Activated CD4-positive, CD25-positive, alpha-beta regulatory T cell (primary cell): ENCODE measurements at regions not wholly inside any gene's neighbourhood (a gene's known extent, or its start where the extent isn't known, plus 50 kb on each side); places are given as distances from the start of the nearest gene placed in this dataset.
A peak's percentile ranks its signal among the peaks of the same experiment; 100 is the strongest.

Experiments
- DNase-seq, 4 experiments: peaks; one replicate each; lab custom pipeline; 2025; lab: John Stamatoyannopoulos, UW

- DNase-seq, result no peak
Measured at GRCh38 chr14:89015016-89015415, 190.6 kb downstream of the TTC8 start.

GRCh38 chr14:89017417-89017816 is 193.0 kb downstream of the TTC8 start:
- DNase-seq, result no peak

- no peak for DNase-seq
Measured at GRCh38 chr14:89022274-89022673, 197.8 kb downstream of the TTC8 start.

DNA sequence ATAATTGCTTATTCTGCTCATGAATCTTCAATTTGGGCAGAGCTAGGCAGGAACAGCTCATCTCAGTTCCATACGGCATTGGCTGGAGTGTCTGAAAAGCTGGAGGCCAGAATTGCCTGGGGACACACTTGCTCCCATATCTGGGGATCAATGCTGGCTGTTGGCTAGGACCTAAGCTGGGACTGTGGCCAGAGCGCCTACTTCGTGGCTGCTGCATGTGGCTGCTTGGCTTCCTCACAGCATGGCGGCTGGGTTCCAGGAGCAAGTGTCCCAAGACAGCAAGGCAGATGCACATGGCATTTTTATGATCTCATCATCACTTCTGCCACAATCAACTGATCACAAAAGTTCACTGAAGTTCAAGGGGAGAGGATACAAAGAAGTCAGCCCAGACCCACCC is 200.2 kb downstream of the TTC8 start:
- DNase-seq, result no peak

DNA sequence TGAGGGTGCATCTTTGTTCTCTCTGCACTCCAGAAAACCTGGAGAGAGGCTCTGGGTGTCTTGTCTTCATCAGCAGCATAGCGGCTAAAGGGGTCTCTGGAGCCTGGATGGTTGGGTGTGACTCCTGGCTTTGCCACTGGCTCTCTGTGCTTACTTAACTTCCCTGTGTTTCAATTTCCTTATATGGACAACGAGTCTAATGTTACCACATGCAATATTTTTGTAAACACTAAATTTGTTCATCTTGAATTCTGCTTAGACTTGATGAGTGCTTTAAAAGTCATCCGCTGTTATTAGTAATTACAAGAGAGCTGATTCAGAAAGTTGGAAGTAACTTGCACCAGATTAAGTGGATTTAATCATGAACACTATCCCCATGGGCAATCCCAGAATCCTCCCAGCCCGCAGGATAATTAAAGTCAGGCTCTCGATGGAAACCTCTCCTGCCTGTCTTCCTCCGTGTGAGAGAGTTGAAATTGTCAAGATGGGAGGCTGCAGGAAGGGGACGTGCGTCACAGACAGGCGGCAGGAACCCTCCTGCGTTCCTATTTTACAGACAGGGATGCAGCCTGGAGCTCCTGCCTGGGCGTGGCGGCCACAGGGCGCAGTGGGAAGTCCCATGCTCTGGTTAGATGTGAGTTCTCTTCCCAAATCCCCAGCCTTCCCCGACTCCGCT is 201.2 kb downstream of the TTC8 start:
- DNase-seq, result no peak

- DNase-seq, result peak; percentile 23 to 39 (median 31)
Measured at GRCh38 chr14:89027097-89027740, 202.8 kb downstream of the TTC8 start.

DNA sequence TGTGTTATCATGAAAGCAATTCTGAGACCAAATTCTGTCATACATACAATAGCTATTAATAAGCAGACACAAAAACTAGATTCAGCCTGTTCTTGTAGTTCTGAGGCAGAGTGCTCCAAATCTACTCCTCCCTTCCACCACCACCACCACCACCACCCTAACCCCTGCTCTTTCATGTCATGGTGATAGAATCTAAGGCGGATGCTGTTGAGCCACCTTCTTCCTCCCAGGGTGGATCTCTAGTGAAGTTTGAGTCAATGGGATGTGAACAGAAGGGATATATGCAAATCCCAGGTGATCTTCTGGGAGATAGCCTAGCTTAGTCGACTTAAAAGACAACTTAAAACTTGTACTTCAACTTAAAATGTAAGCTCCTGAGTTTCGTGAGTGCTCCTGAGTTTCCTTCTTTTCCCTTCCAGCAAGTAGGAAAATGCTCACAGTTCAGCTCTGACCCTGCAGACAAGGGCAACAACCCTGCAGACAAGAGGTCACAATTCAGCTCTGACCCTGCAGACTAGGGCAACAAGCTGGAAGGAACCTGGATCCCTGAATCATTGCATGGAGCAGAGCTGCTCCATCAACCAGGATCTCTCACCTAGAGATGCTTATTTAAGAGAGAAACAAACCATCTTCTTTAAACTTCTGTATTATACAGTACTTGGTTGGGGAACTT is 204.1 kb downstream of the TTC8 start:
- DNase-seq, result no peak

GRCh38 chr14:89029961-89030694 is 205.7 kb downstream of the TTC8 start:
- DNase-seq, result no peak

GRCh38 chr14:89030921-89031320 is 206.5 kb downstream of the TTC8 start:
- DNase-seq, result no peak

GRCh38 chr14:89032086-89032649 is 207.7 kb downstream of the TTC8 start:
- no peak for DNase-seq

GRCh38 chr14:89033756-89034155 is 209.3 kb downstream of the TTC8 start:
- DNase-seq, result no peak

DNA sequence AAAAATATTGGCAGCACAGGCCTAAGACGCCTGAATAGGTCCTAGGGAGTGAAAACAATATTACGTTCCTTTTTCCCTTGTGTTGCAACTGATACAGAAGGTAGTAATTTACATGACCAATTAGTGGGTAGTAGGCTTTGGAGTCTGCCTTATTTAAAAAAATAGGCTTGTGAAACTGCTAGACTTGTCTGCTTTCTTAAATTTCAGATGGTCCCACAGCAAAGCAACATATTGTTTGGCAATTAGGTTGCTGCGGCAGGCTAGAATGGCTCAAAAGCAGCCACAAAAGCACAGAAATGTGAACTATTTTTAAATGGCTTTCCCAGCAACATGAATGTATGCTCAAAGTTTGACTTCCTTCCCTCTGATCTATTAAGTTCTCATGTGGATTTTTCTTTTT is 211.9 kb downstream of the TTC8 start:
- DNase-seq, result no peak

DNA sequence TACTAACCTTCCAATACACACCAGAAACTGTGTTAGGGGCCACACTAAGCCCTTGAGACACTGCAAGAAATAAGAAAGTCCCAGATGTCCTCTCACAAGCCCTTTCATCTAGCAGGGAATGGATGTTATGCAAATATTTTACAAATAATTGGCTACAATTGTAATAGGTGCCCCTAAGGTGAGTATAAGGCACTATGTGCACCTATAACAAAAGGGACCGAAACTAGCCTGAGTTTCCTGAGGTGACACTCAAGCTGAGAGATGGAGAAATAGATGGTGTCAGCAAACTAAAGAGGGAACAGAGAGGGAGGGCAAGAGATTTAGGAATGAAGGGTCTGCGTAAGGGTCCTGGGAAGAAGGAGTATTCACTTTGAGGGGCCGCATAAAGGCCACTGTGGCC is 212.6 kb downstream of the TTC8 start:
- DNase-seq, result no peak

- DNase-seq, result no peak
Measured at GRCh38 chr14:89040080-89040459, 215.6 kb downstream of the TTC8 start.

- DNase-seq, result peak; percentile 50 to 84 (median 66)
Measured at GRCh38 chr14:89040460-89041256, 216.2 kb downstream of the TTC8 start.

DNA sequence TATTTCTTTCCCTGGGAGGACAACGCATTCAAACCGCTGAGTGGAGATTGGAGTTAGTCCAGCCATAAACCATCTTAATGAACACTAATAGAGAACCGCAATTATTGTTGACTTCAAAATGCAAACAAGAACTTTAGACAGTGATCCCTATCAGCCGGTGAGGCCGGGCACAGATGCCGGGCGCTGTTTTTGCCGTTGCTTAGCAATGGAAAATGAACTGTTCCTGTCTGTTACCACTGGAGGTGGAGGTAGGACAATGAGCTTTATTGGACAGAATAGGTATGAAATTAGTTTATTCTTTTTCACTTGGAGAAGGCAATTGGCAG is 216.8 kb downstream of the TTC8 start:
- DNase-seq, result no peak

GRCh38 chr14:89042021-89042420 is 217.6 kb downstream of the TTC8 start:
- no peak for DNase-seq

GRCh38 chr14:89053303-89053702 is 228.9 kb downstream of the TTC8 start:
- no peak for DNase-seq

- DNase-seq, result no peak
Measured at GRCh38 chr14:89056394-89056793, 231.9 kb downstream of the TTC8 start.

DNA sequence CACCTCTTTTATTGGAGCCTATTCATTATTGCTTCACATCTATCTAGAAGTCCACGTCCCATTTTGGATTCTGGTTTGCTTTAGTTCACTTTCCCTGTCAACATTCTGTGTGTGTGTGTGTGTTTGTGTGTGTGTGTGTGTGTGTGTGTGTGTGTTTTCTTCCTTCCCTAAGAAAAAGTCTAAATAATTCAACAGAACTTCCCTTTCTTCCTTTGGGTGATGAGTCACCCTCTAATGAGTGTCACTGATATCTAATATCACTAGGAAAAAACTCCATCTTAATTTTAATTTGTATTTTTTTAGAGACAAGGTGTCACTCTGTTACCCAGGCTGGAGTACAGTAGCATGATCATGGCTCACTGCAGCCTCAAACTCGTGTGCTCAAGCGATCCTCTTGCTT is 234.2 kb downstream of the TTC8 start:
- no peak for DNase-seq

- DNase-seq, result no peak
Measured at GRCh38 chr14:89060191-89060590, 235.7 kb downstream of the TTC8 start.

GRCh38 chr14:89061696-89062095 is 237.2 kb downstream of the TTC8 start:
- no peak for DNase-seq
